ENCODE measurements at regions not wholly inside any gene's neighbourhood (a gene's known extent, or its start where the extent isn't known, plus 50 kb on each side); places are given as distances from the start of the nearest gene placed in this dataset.
"Not testable (repeated sequence)": the region's sequence is repeated elsewhere in the genome, so short reads cannot be mapped to it uniquely, and the experiment has no call there.

DNA sequence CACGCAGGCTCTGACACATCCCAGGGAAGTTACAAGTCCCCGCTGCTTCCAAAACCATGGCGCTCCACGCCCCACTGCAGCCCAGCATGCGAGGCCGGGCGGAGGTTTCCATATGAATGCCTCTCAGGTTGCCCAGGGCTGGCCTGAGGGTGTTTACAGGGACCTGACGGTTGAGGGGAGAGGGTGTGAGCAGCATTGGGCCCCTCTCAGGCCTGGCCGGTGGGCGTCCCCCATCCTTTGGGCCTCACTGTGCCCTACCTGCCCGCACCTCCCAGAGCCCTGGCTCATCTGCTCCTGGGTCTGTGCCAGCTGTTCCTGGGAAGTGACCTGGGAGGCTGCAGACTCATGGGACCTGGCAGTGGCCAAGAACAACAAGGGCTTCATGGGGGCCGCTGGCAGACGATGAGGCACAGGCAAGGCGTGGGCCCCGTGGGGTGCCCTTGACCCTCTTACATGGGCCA, 173.5 kb downstream of the C16orf95 start:
- no peak for FAIRE-seq

GRCh38 chr16:87144232-87144631, 173.0 kb downstream of the C16orf95 start:
- FAIRE-seq: no peak

DNA sequence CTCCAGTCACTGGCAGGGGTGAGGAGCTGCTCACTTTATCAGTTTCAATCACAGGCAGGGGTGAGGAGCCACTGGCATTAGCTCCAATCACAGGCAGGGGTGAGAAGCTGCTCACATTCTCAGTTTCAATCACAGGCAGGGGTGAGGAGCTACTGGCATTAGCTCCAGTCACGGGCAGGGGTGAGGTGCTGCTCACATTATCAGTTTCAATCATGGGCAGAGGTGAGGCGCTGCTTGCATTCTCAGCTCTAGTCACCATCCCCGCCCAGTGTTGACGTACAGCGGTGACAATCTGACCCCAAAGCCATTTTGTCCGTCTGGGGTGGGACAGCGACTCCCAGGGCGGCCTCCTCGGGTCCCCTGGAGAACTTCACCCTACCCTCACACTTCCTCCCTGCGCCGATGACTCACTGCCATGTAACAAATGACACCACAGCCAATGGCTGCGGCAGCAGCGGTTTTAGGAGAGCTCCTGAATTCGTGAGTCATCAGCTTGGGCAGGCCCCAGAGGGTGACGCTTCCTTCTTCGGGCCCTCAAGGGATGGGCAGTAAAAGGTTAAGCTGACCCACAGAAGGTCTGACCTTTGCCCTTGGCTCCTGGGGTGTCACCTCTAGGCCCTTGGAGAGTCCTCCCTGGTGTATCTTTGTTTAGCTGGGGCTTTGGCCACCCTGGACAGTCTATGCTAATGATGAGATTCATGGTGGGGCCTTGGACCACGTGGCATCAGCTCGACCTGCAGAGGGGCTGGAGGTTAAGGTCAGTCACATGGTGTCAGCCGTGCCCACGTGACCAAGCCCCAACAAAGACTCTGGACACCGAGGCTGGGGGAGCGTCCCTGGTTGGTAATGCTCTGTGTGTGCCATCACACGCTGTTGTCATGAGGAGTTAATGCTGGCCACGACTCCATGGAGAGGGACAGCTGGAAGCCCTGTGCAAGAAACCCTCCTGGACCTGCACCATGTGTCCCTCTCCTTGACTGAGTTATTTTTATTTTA, 171.7 kb downstream of the C16orf95 start:
- no peak for FAIRE-seq

GRCh38 chr16:87146676-87147075, 170.5 kb downstream of the C16orf95 start:
- FAIRE-seq: no peak

DNA sequence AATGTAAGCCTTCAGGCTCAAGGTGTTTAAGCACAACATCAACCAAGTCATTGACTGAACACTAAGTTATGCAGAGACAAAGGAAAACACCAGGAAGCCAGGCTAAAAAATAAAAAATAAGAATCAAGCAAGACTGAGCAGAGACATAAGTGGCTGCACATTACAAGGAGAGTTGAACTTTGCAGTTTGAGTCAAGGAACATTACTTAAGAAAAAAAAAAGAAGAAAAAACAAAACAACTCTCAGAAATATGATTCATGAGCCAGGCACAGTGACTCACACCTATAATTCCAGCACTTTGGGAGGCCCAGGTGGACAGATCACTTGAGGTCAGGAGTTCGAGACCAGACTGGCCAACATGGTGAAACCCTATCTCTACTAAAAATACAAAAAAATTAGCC, 168.1 kb downstream of the C16orf95 start:
- FAIRE-seq: no peak

GRCh38 chr16:87150262-87150661, 166.9 kb downstream of the C16orf95 start:
- no peak for FAIRE-seq

- FAIRE-seq: no peak
These were observed 166.4 kb downstream of the C16orf95 start for GRCh38 chr16:87150681-87151280.

DNA sequence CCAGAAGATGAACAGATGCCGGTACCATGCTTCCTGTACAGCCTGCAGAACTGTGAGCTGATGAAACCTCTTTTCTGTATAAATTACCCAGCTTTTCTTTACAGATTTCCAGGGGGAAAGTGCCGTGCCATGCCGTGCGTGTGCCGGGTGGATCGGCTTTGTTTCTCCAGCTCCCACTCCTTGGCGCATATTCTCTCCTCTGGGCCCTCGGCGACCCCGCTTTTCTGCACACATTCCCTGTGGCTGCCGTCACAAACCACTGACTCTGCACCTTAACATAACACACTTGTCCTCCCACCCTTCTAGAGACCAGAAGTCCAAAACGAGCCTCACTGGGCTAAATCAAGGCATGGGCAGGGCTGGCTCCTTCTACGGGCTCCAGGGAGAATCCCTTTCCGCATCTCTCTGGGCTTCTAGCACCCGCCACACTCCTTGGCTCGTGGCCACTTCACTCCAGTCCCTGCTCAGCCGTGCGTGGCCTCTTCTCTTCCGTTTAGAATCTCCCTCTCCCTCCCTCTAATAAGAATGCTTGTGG, 164.9 kb downstream of the C16orf95 start:
- FAIRE-seq: no peak

GRCh38 chr16:87153326-87153725, 163.9 kb downstream of the C16orf95 start:
- no peak for FAIRE-seq

DNA sequence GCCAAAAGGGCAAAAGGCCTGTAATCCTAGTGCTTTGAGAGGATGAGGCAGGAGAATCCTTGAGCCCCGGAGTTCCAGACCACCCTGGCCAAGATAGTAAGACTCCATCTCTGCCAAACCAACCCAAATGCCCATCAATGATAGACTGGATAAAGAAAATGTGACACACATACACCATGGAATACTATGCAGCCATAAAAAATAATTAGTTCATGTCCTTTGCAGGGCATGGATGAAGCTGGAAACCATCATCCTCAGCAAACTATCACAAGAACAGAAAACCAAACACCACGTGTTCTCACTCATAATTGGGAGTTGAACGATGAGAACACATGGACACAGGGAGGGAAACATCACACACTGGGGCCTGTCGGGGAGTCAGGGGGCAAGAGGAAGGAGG, 161.9 kb downstream of the C16orf95 start:
- not testable (repeated sequence) for FAIRE-seq

- no peak for FAIRE-seq
These were observed 161.0 kb downstream of the C16orf95 start for GRCh38 chr16:87156195-87156594.

GRCh38 chr16:87160234-87160636, 157.0 kb downstream of the C16orf95 start:
- no peak for FAIRE-seq

GRCh38 chr16:87160701-87161337, 156.4 kb downstream of the C16orf95 start:
- no peak for FAIRE-seq

- FAIRE-seq: not testable (repeated sequence)
These were observed 155.8 kb downstream of the C16orf95 start for GRCh38 chr16:87161410-87161809.

DNA sequence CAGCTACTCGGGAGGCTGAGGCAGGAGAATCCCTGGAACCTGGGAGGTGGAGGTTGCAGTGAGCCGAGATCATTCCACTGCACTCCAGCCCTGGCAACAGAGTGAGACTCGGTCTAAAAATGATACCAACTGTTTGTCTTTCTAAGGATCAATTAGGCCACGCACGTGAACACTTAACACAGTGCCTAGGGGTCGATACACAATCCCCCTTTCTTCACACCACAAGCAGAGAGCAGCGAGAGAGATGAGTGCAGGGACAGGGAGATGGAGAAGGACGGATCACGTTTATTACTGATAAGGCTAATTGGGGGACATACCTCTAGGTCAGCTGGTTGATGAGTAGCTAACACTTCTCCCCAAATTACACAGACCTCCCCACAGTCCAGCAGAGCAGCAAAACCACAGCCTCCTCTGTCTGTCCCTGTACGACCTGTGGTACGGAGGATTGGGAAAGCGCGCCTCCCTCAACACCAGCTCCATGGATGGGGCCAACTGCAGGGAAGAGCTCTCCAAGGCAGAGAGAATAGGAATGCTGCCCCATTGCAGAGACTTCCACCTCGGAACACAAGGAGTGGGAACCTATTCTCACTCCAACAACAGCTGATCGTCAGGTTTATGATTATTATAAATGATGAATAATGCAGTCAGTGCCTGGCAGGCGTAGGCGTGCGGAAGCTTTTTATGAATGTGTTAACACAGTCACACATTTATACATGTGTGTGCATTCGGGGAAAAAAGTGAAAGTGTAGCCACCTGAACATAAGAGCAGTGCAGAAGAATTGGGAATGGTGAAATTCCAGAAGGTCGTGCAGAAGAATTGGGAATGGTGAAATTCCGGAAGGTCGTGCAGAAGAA, 155.1 kb downstream of the C16orf95 start:
- FAIRE-seq: no peak

- not testable (repeated sequence) for FAIRE-seq
These were observed 154.4 kb downstream of the C16orf95 start for GRCh38 chr16:87162799-87163198.

DNA sequence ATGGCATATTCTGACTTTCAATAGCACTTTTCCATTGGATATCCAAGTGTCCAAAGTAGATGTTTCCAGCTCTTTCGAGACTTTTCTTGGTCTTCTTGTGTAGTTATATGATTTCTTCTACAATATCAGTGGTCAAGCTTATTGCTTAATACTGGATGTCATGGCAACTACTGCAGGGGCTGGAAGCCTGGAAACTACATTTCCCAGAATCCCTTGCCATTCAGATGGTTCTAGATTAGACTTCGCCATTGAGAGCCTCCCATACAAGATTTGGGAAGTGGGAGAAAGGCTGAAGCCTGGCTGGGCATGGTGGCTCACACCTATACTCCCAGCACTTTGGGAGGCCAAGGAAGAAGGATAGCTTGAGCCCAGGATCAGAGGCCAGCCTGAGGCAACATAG, 153.6 kb downstream of the C16orf95 start:
- no peak for FAIRE-seq

DNA sequence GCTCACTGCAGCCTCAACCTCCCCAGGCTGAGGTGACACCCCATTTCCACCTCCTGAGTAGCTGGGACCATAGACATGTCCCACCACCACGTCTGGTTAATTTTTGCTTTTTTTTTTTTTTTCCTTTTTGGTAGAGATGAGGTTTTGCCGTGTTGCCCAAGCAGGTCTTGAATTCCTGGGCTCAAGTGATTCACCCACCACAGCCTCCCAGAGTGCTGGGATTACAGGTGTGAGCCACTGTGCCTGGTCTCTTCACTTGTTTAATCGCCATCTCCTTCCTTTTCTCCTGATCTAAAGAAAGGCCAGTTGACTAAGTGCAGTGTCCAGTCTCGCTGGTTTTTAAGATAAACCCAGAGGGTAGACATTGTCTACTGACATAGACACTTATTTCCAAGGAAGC, 152.0 kb downstream of the C16orf95 start:
- FAIRE-seq: no peak

DNA sequence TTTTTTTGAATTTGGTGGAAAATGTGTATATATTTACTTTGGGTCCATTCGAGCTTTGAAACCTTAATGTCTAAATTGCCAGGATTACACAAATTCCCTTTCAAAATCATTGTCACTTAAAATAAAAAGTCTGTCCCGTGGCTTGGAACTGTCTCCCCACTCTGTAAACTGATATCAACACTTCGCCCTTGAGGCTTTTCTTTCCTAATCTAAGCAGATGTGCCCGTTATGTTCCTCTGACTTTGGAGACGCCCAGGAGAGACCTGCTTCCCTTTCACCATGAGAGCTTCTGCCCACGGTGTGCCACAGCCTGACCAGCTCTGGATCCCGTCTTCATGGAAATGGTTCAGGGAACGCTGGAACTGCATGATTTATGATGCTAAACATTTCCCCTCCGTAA, 151.3 kb downstream of the C16orf95 start:
- no peak for FAIRE-seq

DNA sequence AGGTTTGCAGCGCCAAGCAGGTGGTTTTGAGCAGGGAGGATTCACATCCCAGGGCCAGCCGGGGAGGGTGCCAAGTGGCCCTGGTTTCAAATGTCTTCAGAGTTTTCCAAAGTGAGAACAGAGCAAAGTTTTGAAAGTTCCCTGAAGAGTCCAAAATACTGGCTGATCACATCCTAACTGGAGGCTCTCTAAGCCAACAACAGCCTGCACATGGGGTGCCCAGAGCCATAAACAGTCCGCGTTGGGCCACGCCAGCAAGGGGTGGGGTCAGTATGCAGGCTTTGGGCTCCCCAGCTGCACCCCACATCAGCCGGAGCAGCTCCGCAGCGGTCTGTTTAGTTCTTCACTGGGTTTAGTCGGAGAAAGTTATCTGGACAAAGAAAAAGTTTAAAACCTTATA, 150.9 kb downstream of the C16orf95 start:
- FAIRE-seq: no peak

DNA sequence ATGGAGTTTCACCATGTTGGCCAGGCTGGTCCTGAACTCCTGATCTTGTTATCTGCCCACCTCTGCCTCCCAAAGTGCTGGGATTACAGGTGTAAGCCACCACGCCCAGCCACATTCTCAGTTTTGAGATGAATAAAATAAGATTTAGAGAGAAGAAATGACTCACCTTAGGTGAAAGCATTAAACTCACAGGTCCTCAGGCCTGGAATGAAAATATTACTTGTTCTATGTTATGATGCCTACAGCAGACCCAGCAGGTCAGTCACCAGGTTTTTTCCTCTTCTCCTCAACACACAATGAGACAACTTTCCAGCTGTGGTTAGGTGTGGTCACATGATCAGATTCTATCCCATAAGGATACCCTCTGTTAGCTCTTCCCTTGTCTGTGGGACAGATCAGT, 150.3 kb downstream of the C16orf95 start:
- no peak for FAIRE-seq

DNA sequence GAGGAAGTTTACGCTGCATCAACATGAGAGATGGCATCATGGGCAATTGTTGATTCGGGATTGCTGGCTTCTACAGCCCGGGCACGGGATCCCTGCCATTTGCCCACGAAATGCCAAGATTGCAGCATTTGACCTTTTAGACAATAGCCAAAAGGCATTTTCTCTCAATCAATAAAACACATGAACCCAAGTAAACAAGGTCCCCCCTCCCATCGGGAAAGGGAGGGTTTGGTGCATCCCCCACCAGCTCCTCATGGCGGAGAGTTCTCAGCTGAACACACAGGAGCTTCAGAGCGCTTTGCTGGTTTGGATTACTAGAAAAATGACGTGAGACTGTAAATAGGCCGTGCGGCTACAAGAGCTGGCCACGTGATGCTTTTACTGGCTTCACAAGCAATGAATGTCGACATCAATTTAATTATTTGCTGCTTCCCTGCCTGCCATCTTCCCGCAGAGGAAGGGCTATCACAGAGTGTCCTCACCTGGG, 147.6 kb downstream of the C16orf95 start:
- no peak for FAIRE-seq

Data from A204.1 (cell line).